Activated naive CD8-positive, alpha-beta T cell treated with anti-CD3 and anti-CD28 coated beads, Interleukin-2, amount 50 U/mL, for 24 hours (primary cell): ENCODE measurements at regions not wholly inside any gene's neighbourhood (a gene's known extent, or its start where the extent isn't known, plus 50 kb on each side); places are given as distances from the start of the nearest gene placed in this dataset.

Experiments used
- ATAC-seq: fragments of 150-1000 bp; cut with Tn5 transposase; one replicate; pipeline ENCODE4 v1.10.0; 2021
- DNase-seq: peaks from one replicate; pipeline ENCODE4 v3.0.0; 2021
- H3K27ac Mint-ChIP-seq: one replicate; pipeline ENCODE4 v1.8.0; 2021; ENCODE audit warnings: mild to moderate bottlenecking, mixed read lengths
- H3K27me3 Mint-ChIP-seq: one replicate; pipeline ENCODE4 v1.8.0; 2021; ENCODE audit warnings: mixed read lengths
- H3K36me3 Mint-ChIP-seq: one replicate; pipeline ENCODE4 v1.8.0; 2021; ENCODE audit warnings: low read depth, mixed read lengths
- H3K4me1 Mint-ChIP-seq: one replicate; pipeline ENCODE4 v1.8.0; 2021; ENCODE audit warnings: mixed read lengths
- H3K4me3 Mint-ChIP-seq: one replicate; pipeline ENCODE4 v1.8.0; 2021; ENCODE audit warnings: mild to moderate bottlenecking, moderate library complexity, mixed read lengths
- H3K9me3 Mint-ChIP-seq: one replicate; pipeline ENCODE4 v1.8.0; 2021; ENCODE audit warnings: mixed read lengths

- Mint-ChIP-seq H3K36me3 (no peaks in the 10 kb centered on the region), H3K4me1 (no peaks in the 10 kb centered on the region), H3K27me3 (no peaks in the 10 kb centered on the region), H3K4me3 (no peak overlapping the region), H3K9me3 (peaks cover 11% of the 10 kb centered on the region), H3K27ac (no peak overlapping the region)
- DNase-seq, result no peak
- ATAC-seq, result no peak
Measured at GRCh38 chr4:178412455-178412854, 970.2 kb upstream of the AGA start.

- Mint-ChIP-seq H3K27ac (no peak overlapping the region), H3K27me3 (no peaks in the 10 kb centered on the region), H3K9me3 (peaks cover 9% of the 10 kb centered on the region), H3K36me3 (no peaks in the 10 kb centered on the region), H3K4me3 (no peak overlapping the region), H3K4me1 (no peaks in the 10 kb centered on the region)
- no peak for ATAC-seq
- DNase-seq, result no peak
Measured at GRCh38 chr4:178414042-178414441, 971.8 kb upstream of the AGA start.

- Mint-ChIP-seq H3K27me3 (no peaks in the 10 kb centered on the region), H3K9me3 (peaks cover 9% of the 10 kb centered on the region), H3K4me1 (no peaks in the 10 kb centered on the region), H3K27ac (no peak overlapping the region), H3K4me3 (no peak overlapping the region), H3K36me3 (no peaks in the 10 kb centered on the region)
- no peak for ATAC-seq
- DNase-seq, result no peak
Measured at GRCh38 chr4:178414881-178415446, 972.7 kb upstream of the AGA start.

- Mint-ChIP-seq H3K9me3 (peaks cover 12% of the 10 kb centered on the region), H3K4me3 (no peak overlapping the region), H3K27me3 (no peaks in the 10 kb centered on the region), H3K27ac (no peak overlapping the region), H3K36me3 (no peaks in the 10 kb centered on the region), H3K4me1 (no peaks in the 10 kb centered on the region)
- DNase-seq, result no peak
- no peak for ATAC-seq
Measured at GRCh38 chr4:178415925-178416324, 973.7 kb upstream of the AGA start.

- H3K27ac Mint-ChIP-seq, result no peak overlapping the region
- H3K36me3 Mint-ChIP-seq, result no peaks in the 10 kb centered on the region
- ATAC-seq (no peak), DNase-seq (no peak)
- no peaks in the 10 kb centered on the region for H3K4me1 Mint-ChIP-seq
- no peaks in the 10 kb centered on the region for H3K27me3 Mint-ChIP-seq
- peaks cover 18% of the 10 kb centered on the region for H3K9me3 Mint-ChIP-seq
- no peak overlapping the region for H3K4me3 Mint-ChIP-seq
Measured at GRCh38 chr4:178423366-178423765, 981.1 kb upstream of the AGA start.

GRCh38 chr4:178426871-178427270 lies 984.6 kb upstream of the AGA start:
- no peaks in the 10 kb centered on the region for H3K4me1 Mint-ChIP-seq
- H3K27ac Mint-ChIP-seq, result no peak overlapping the region
- ATAC-seq, result no peak
- H3K9me3 Mint-ChIP-seq, result peaks cover 12% of the 10 kb centered on the region
- no peak for DNase-seq
- H3K36me3 Mint-ChIP-seq, result no peaks in the 10 kb centered on the region
- no peak overlapping the region for H3K4me3 Mint-ChIP-seq
- H3K27me3 Mint-ChIP-seq, result no peaks in the 10 kb centered on the region

GRCh38 chr4:178427663-178428062 lies 985.4 kb upstream of the AGA start:
- H3K9me3 Mint-ChIP-seq, result peaks cover 12% of the 10 kb centered on the region
- no peaks in the 10 kb centered on the region for H3K27me3 Mint-ChIP-seq
- no peak overlapping the region for H3K27ac Mint-ChIP-seq

GRCh38 chr4:178448372-178449035 lies 1006.3 kb upstream of the AGA start:
- no peak for DNase-seq
- no peak overlapping the region for H3K27ac Mint-ChIP-seq
- peaks cover 7% of the 10 kb centered on the region for H3K9me3 Mint-ChIP-seq
- H3K4me3 Mint-ChIP-seq, result no peak overlapping the region
- H3K4me1 Mint-ChIP-seq, result no peaks in the 10 kb centered on the region
- H3K36me3 Mint-ChIP-seq, result no peaks in the 10 kb centered on the region
- ATAC-seq, result no peak
- no peaks in the 10 kb centered on the region for H3K27me3 Mint-ChIP-seq

More at GRCh38 chr4:178427663-178428062, 985.4 kb upstream of the AGA start:
- H3K4me3 Mint-ChIP-seq, result no peak overlapping the region
- no peak for DNase-seq
- no peaks in the 10 kb centered on the region for H3K4me1 Mint-ChIP-seq
- no peaks in the 10 kb centered on the region for H3K36me3 Mint-ChIP-seq
- no peak for ATAC-seq

- no peak overlapping the region for H3K27ac Mint-ChIP-seq
- peaks cover 4% of the 10 kb centered on the region for H3K9me3 Mint-ChIP-seq
- H3K4me3 Mint-ChIP-seq, result no peak overlapping the region
- ATAC-seq (no peak), DNase-seq (no peak)
- no peaks in the 10 kb centered on the region for H3K27me3 Mint-ChIP-seq
- no peaks in the 10 kb centered on the region for H3K36me3 Mint-ChIP-seq
- H3K4me1 Mint-ChIP-seq, result no peaks in the 10 kb centered on the region
Measured at GRCh38 chr4:178450614-178451013, 1008.4 kb upstream of the AGA start.

GRCh38 chr4:178453057-178453456 lies 1010.8 kb upstream of the AGA start:
- Mint-ChIP-seq H3K27me3 (no peaks in the 10 kb centered on the region), H3K4me1 (no peaks in the 10 kb centered on the region), H3K4me3 (no peak overlapping the region), H3K27ac (no peak overlapping the region), H3K9me3 (peaks cover 8% of the 10 kb centered on the region), H3K36me3 (no peaks in the 10 kb centered on the region)
- ATAC-seq, result no peak
- no peak for DNase-seq

- ATAC-seq (no peak), DNase-seq (no peak)
- no peaks in the 10 kb centered on the region for H3K36me3 Mint-ChIP-seq
- H3K27me3 Mint-ChIP-seq, result no peaks in the 10 kb centered on the region
- no peak overlapping the region for H3K27ac Mint-ChIP-seq
- peaks cover 11% of the 10 kb centered on the region for H3K9me3 Mint-ChIP-seq
- no peak overlapping the region for H3K4me3 Mint-ChIP-seq
- no peaks in the 10 kb centered on the region for H3K4me1 Mint-ChIP-seq
Measured at GRCh38 chr4:178457286-178457685, 1015.0 kb upstream of the AGA start.

- H3K27me3 Mint-ChIP-seq, result no peaks in the 10 kb centered on the region
- no peak overlapping the region for H3K27ac Mint-ChIP-seq
- no peak overlapping the region for H3K4me3 Mint-ChIP-seq
- no peaks in the 10 kb centered on the region for H3K4me1 Mint-ChIP-seq
- ATAC-seq (no peak), DNase-seq (no peak)
- peaks cover 10% of the 10 kb centered on the region for H3K9me3 Mint-ChIP-seq
- H3K36me3 Mint-ChIP-seq, result no peaks in the 10 kb centered on the region
Measured at GRCh38 chr4:178462710-178463109, 1020.5 kb upstream of the AGA start.

GRCh38 chr4:178463747-178464146 lies 1021.5 kb upstream of the AGA start:
- ATAC-seq, result no peak
- H3K9me3 Mint-ChIP-seq, result peaks cover 11% of the 10 kb centered on the region

GRCh38 chr4:178470996-178471784 lies 1029.0 kb upstream of the AGA start:
- no peaks in the 10 kb centered on the region for H3K27me3 Mint-ChIP-seq
- no peak for ATAC-seq
- H3K36me3 Mint-ChIP-seq, result no peaks in the 10 kb centered on the region

More at GRCh38 chr4:178463747-178464146, 1021.5 kb upstream of the AGA start:
- H3K27ac Mint-ChIP-seq, result no peak overlapping the region
- no peaks in the 10 kb centered on the region for H3K4me1 Mint-ChIP-seq
- DNase-seq, result no peak
- no peak overlapping the region for H3K4me3 Mint-ChIP-seq
- H3K27me3 Mint-ChIP-seq, result no peaks in the 10 kb centered on the region
- H3K36me3 Mint-ChIP-seq, result no peaks in the 10 kb centered on the region

GRCh38 chr4:178471994-178472393 lies 1029.8 kb upstream of the AGA start:
- Mint-ChIP-seq H3K27me3 (no peaks in the 10 kb centered on the region), H3K36me3 (no peaks in the 10 kb centered on the region), H3K4me3 (no peak overlapping the region), H3K27ac (no peak overlapping the region), H3K9me3 (peaks cover 5% of the 10 kb centered on the region), H3K4me1 (no peaks in the 10 kb centered on the region)
- no peak for ATAC-seq
- no peak for DNase-seq

More at GRCh38 chr4:178470996-178471784, 1029.0 kb upstream of the AGA start:
- H3K27ac Mint-ChIP-seq, result no peak overlapping the region
- no peak for DNase-seq
- H3K4me1 Mint-ChIP-seq, result no peaks in the 10 kb centered on the region
- no peak overlapping the region for H3K4me3 Mint-ChIP-seq
- peaks cover 5% of the 10 kb centered on the region for H3K9me3 Mint-ChIP-seq
